HEK293 (cell line): ENCODE measurements at regions not wholly inside any gene's neighbourhood (a gene's known extent, or its start where the extent isn't known, plus 50 kb on each side); places are given as distances from the start of the nearest gene placed in this dataset.

Source experiments
- CTCF ChIA-PET: fragments of 350-600 bp; formaldehyde crosslinking; extraction: SDS; loops from one replicate; lab custom pipeline; 2021; ENCODE audit warnings: antibody characterized with exemption; lab: Yijun Ruan, JAX
- POLR2A ChIA-PET: fragments of 300-600 bp; formaldehyde crosslinking; extraction: SDS; loops from one replicate; lab custom pipeline; 2020; ENCODE audit warnings: antibody characterized with exemption, inconsistent platforms; lab: Yijun Ruan, JAX
- H3K27ac ChIP-seq: fragments of 200-500 bp; sonication (Bioruptor generic); 2 replicates; pipeline ENCODE4 v1.5.1; 2014; ENCODE audit warnings: low read depth, low read length, control low read depth, inconsistent platforms; ENCODE audit errors: extremely low read depth
- H3K36me3 ChIP-seq, 2 experiments: fragments of 200-500 bp in 1 of 2; sonication (Bioruptor generic) in 1 of 2; 1 replicate in 1 of 2; 2 replicates in 1 of 2; pipeline ENCODE4 v1.5.1; 2014 to 2017; ENCODE audit warnings: inconsistent platforms in 2 of 2, low read length in 2 of 2; ENCODE audit not compliant: control insufficient read depth in 2 of 2, insufficient read depth in 1 of 2
- H3K4me1 ChIP-seq: fragments of 200-500 bp; sonication (Bioruptor generic); 2 replicates; pipeline ENCODE4 v1.5.1; 2014; ENCODE audit warnings: mild to moderate bottlenecking, low read length, inconsistent platforms; ENCODE audit not compliant: control insufficient read depth, insufficient read depth
- H3K4me3 ChIP-seq: 2 replicates; pipeline ENCODE4 v1.5.1; 2011; ENCODE audit warnings: low read depth, mild to moderate bottlenecking, control low read depth, low read length, moderate library complexity
- H3K9me3 ChIP-seq: fragments of 200-500 bp; sonication (Bioruptor generic); 2 replicates; pipeline ENCODE4 v1.5.1; 2014; ENCODE audit warnings: low read depth, low read length, inconsistent platforms; ENCODE audit not compliant: control insufficient read depth, insufficient read depth
- FEZF1 ChIP-seq: fragments of 450-650 bp; formaldehyde crosslinking; IDR thresholded peaks from 2 replicates; pipeline ENCODE4 v1.5.1; 2016; ENCODE audit warnings: missing biosample characterization, missing genetic modification characterization
- OSR2 ChIP-seq: fragments of 450-650 bp; formaldehyde crosslinking; IDR thresholded peaks from 2 replicates; pipeline ENCODE4 v1.5.1; 2016; ENCODE audit warnings: missing biosample characterization, missing genetic modification characterization
- PRDM1 ChIP-seq: fragments of 450-650 bp; formaldehyde crosslinking; IDR thresholded peaks from 2 replicates; pipeline ENCODE4; 2016; ENCODE audit warnings: missing biosample characterization, missing genetic modification characterization
- SP7 ChIP-seq: fragments of 450-650 bp; formaldehyde crosslinking; IDR thresholded peaks from 2 replicates; pipeline ENCODE4 v1.5.1; 2016; ENCODE audit warnings: missing biosample characterization, missing genetic modification characterization
- ZBTB21 ChIP-seq: fragments of 450-650 bp; formaldehyde crosslinking; IDR thresholded peaks from 2 replicates; pipeline ENCODE4 v1.5.1; 2017; ENCODE audit warnings: missing biosample characterization, missing genetic modification characterization
- ZNF202 ChIP-seq: fragments of 450-650 bp; formaldehyde crosslinking; IDR thresholded peaks from 2 replicates; pipeline ENCODE4 v1.5.1; 2016; ENCODE audit warnings: missing biosample characterization, missing genetic modification characterization, borderline replicate concordance
- ZNF23 ChIP-seq: fragments of 450-650 bp; formaldehyde crosslinking; IDR thresholded peaks from 2 replicates; pipeline ENCODE4 v1.5.1; 2016; ENCODE audit warnings: missing biosample characterization, missing genetic modification characterization, borderline replicate concordance
- ZNF341 ChIP-seq: fragments of 450-650 bp; formaldehyde crosslinking; IDR thresholded peaks from 2 replicates; pipeline ENCODE4; 2016; ENCODE audit warnings: low read depth, missing biosample characterization, missing genetic modification characterization
- ZNF366 ChIP-seq: fragments of 450-650 bp; formaldehyde crosslinking; conservative IDR thresholded peaks from 2 replicates; pipeline ENCODE4 v1.5.1; 2016; ENCODE audit warnings: missing biosample characterization, missing genetic modification characterization
- ZNF391 ChIP-seq: fragments of 450-650 bp; formaldehyde crosslinking; IDR thresholded peaks from 2 replicates; pipeline ENCODE4 v1.5.1; 2016; ENCODE audit warnings: low read depth, missing biosample characterization, missing genetic modification characterization, borderline replicate concordance
- ZNF48 ChIP-seq: fragments of 450-650 bp; formaldehyde crosslinking; IDR thresholded peaks from 2 replicates; pipeline ENCODE4 v1.5.1; 2016; ENCODE audit warnings: missing biosample characterization, missing genetic modification characterization
- ZNF530 ChIP-seq: fragments of 450-650 bp; formaldehyde crosslinking; IDR thresholded peaks from 2 replicates; pipeline ENCODE4 v1.5.1; 2016; ENCODE audit warnings: low read depth, missing biosample characterization, missing genetic modification characterization
- ZNF548 ChIP-seq: fragments of 450-650 bp; formaldehyde crosslinking; IDR thresholded peaks from 2 replicates; pipeline ENCODE4 v1.5.1; 2016; ENCODE audit warnings: missing biosample characterization, missing genetic modification characterization
- ZNF555 ChIP-seq: fragments of 450-650 bp; formaldehyde crosslinking; conservative IDR thresholded peaks from 2 replicates; pipeline ENCODE4 v1.5.1; 2017; ENCODE audit warnings: missing biosample characterization, mild to moderate bottlenecking, missing genetic modification characterization, inconsistent platforms
- ZNF629 ChIP-seq: fragments of 450-650 bp; formaldehyde crosslinking; IDR thresholded peaks from 2 replicates; pipeline ENCODE4 v1.5.1; 2017; ENCODE audit warnings: missing biosample characterization, missing genetic modification characterization
- ZNF76 ChIP-seq: fragments of 450-650 bp; formaldehyde crosslinking; IDR thresholded peaks from 2 replicates; pipeline ENCODE4; 2016; ENCODE audit warnings: low read depth, missing biosample characterization, missing genetic modification characterization, borderline replicate concordance
- ZNF768 ChIP-seq: fragments of 450-650 bp; formaldehyde crosslinking; IDR thresholded peaks from 2 replicates; pipeline ENCODE4 v1.5.1; 2018; ENCODE audit warnings: missing biosample characterization, mild to moderate bottlenecking, missing genetic modification characterization
- ZNF791 ChIP-seq: fragments of 450-650 bp; formaldehyde crosslinking; IDR thresholded peaks from 2 replicates; pipeline ENCODE4 v1.5.1; 2016; ENCODE audit warnings: missing biosample characterization, missing genetic modification characterization
- ZSCAN30 ChIP-seq: fragments of 450-650 bp; IDR thresholded peaks from 2 replicates; pipeline ENCODE4 v1.5.1; 2018; ENCODE audit warnings: missing biosample characterization, mild to moderate bottlenecking, missing genetic modification characterization, moderate library complexity
- ZXDB ChIP-seq: fragments of 450-650 bp; formaldehyde crosslinking; IDR thresholded peaks from 2 replicates; pipeline ENCODE4 v1.5.1; 2016; ENCODE audit warnings: missing biosample characterization, missing genetic modification characterization
- TF ChIP-seq, protein P1 (sequence below): fragments of 450-650 bp; formaldehyde crosslinking; IDR thresholded peaks from 2 replicates; pipeline ENCODE4 v1.5.1; 2017; ENCODE audit warnings: missing biosample characterization, missing genetic modification characterization
- TF ChIP-seq, protein P2 (sequence below): fragments of 450-650 bp; formaldehyde crosslinking; IDR thresholded peaks from 2 replicates; pipeline ENCODE4 v1.5.1; 2016; ENCODE audit warnings: missing biosample characterization, missing genetic modification characterization

DNA sequence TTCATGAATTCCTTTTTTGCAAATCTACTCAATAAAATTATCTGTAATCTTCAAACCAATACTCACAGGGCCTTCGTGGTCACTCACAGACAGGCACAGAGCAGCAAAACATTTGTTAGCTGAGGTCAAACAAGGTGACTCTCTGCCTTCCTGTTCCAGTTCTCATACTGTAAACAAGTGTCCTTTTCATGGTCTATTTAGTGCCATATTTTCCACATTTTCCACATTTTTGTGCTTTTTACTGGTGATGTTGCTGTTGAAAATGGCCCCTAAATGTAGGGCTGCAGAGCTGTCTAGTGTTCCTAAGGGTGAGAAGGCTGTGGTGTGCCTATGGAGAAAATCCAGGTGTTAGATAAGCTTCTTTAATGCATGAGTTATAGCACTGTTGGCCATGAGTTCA, 133.1 kb upstream of the COL21A1 start:
- Histone ChIP-seq H3K4me3 (no peak overlapping the region), H3K36me3 (no peaks in the 10 kb centered on the region), H3K27ac (no peak overlapping the region), H3K4me1 (peaks cover 16% of the 10 kb centered on the region), H3K9me3 (no peaks in the 10 kb centered on the region)
- ChIA-PET CTCF (interaction anchor here (0.6 to 1.1 kb wide), 2 partner anchors 11 to 215 kb away, joined by 3 read pairs; no protein-coding TSS in a partner anchor), POLR2A (no interaction called here)
- no peak for TF ChIP-seq ZNF530 (tag by site-specific recombination)
- no peak for TF ChIP-seq ZNF76 (tag by site-specific recombination)
- TF ChIP-seq OSR2 (tag by site-specific recombination): no peak
- no peak for TF ChIP-seq ZNF791 (tag by site-specific recombination)
- no peak for TF ChIP-seq ZNF202
- no peak for TF ChIP-seq ZNF23 (tag by site-specific recombination)
- no peak for TF ChIP-seq ZXDB (tag by site-specific recombination)
- no peak for TF ChIP-seq ZNF548 (tag by site-specific recombination)
- TF ChIP-seq SP7 (tag by site-specific recombination): no peak
- no peak for TF ChIP-seq ZNF48 (tag by site-specific recombination)
- TF ChIP-seq PRDM1 (tag by site-specific recombination): no peak
- no peak for TF ChIP-seq ZNF555 (tag by site-specific recombination)

DNA sequence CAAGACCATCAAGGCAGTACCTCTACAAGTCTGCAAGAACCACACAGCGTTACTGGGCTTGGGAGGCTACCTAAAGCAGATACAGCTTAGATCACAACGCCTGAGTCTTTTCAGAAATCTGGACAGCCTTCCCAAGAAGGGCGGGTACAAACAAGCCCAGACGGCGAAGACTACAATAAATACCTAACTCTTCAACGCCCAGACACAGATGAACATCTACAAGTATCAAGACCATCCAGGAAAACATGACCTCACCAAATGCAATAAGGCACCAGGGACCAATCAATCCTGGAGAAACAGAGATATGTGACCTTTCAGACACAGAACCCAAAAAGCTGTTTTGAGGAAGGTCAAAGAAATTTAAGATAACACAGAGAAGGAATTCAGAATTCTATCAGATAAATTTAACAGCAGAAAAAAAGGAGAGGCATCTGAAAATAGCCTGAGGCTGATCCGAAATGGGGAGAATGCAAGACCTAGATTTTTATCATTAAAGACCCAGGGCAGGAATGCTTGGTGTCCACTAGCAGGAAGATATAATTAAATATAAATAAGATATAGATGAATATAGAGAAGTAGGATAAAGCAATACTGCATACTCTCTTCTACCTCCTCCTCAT, 131.7 kb upstream of the COL21A1 start:
- POLR2A ChIA-PET: no interaction called here
- H3K4me1 ChIP-seq: peaks cover 16% of the 10 kb centered on the region
- no peak overlapping the region for H3K27ac ChIP-seq
- TF ChIP-seq, protein P1, sequence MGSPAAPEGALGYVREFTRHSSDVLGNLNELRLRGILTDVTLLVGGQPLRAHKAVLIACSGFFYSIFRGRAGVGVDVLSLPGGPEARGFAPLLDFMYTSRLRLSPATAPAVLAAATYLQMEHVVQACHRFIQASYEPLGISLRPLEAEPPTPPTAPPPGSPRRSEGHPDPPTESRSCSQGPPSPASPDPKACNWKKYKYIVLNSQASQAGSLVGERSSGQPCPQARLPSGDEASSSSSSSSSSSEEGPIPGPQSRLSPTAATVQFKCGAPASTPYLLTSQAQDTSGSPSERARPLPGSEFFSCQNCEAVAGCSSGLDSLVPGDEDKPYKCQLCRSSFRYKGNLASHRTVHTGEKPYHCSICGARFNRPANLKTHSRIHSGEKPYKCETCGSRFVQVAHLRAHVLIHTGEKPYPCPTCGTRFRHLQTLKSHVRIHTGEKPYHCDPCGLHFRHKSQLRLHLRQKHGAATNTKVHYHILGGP (tag by site-specific recombination): 0 out of 2 replicates have a peak, but pooled peaks have one; percentile 12
- TF ChIP-seq ZNF366 (tag by site-specific recombination) (no peak), FEZF1 (tag by site-specific recombination) (peak; percentile 65), ZNF768 (tag by site-specific recombination) (no peak), ZNF629 (0 out of 2 replicates have a peak, but pooled peaks have one; percentile 18)
- H3K9me3 ChIP-seq: no peaks in the 10 kb centered on the region
- H3K36me3 ChIP-seq: no peaks in the 10 kb centered on the region
- no peak overlapping the region for H3K4me3 ChIP-seq
- CTCF ChIA-PET: no interaction called here

DNA sequence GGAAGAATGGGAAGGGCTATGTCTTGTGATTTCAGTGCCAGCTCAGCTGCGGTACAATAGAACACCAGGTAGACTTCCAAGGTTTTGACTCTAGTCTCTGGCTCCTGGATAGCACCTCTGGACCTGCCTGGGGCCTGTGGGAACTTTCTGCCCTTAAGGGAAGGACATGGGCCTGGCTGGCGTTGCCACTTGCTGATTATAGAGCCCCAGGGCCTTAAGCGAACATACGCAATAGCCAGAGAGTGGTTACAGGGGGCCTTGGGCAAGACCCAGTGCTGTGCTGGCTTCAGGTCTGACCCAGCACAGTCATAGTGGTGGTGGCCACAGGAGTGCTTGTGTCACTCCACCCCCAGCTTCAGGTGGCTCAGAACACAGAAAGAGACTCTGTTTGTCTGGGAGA, 131.1 kb upstream of the COL21A1 start:
- no peak overlapping the region for H3K4me3 ChIP-seq
- no peaks in the 10 kb centered on the region for H3K36me3 ChIP-seq
- ChIA-PET CTCF (no interaction called here), POLR2A (no interaction called here)
- no peaks in the 10 kb centered on the region for H3K9me3 ChIP-seq
- H3K4me1 ChIP-seq: peaks cover 16% of the 10 kb centered on the region
- TF ChIP-seq ZSCAN30 (tag by site-specific recombination) (no peak), ZNF391 (no peak), ZBTB21 (tag by site-specific recombination) (no peak), ZNF341 (tag by site-specific recombination) (no peak)
- TF ChIP-seq, protein P2, sequence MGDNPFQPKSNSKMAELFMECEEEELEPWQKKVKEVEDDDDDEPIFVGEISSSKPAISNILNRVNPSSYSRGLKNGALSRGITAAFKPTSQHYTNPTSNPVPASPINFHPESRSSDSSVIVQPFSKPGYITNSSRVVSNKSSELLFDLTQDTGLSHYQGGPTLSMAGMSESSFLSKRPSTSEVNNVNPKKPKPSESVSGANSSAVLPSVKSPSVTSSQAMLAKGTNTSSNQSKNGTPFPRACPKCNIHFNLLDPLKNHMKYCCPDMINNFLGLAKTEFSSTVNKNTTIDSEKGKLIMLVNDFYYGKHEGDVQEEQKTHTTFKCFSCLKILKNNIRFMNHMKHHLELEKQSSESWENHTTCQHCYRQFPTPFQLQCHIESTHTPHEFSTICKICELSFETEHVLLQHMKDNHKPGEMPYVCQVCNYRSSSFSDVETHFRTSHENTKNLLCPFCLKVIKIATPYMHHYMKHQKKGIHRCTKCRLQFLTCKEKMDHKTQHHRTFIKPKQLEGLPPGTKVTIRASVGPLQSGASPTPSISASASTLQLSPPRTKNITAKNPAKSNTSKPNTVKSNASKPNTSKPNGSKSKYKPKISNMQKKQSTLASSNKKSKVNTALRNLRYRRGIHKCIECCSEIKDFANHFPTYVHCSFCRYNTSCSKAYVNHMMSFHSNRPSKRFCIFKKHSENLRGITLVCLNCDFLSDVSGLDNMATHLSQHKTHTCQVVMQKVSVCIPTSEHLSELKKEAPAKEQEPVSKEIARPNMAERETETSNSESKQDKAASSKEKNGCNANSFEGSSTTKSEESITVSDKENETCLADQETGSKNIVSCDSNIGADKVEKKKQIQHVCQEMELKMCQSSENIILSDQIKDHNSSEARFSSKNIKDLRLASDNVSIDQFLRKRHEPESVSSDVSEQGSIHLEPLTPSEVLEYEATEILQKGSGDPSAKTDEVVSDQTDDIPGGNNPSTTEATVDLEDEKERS (tag by site-specific recombination): no peak
- H3K27ac ChIP-seq: no peak overlapping the region
